GM23248 (cell line): ENCODE measurements at regions not wholly inside any gene's neighbourhood (a gene's known extent, or its start where the extent isn't known, plus 50 kb on each side); places are given as distances from the start of the nearest gene placed in this dataset.

Experiments used
- DNase-seq: peaks from one replicate; pipeline ENCODE4 v3.0.0-alpha.2; 2015
- H2AFZ ChIP-seq: fragments of 200-600 bp; sonication (generic); 2 replicates; pipeline ENCODE4 v1.6.1; 2016; ENCODE audit warnings: antibody characterized with exemption
- H3F3A ChIP-seq: fragments of 200-600 bp; sonication (generic); 2 replicates; pipeline ENCODE4 v1.6.1; 2016; ENCODE audit warnings: mild to moderate bottlenecking, antibody characterized with exemption, mixed run types; ENCODE audit not compliant: insufficient read depth
- H3K27ac ChIP-seq: fragments of 200-600 bp; sonication (generic); 2 replicates; pipeline ENCODE4 v1.5.1; 2016; ENCODE audit warnings: mild to moderate bottlenecking
- H3K27me3 ChIP-seq: fragments of 200-600 bp; sonication (generic); replicated peaks from 2 replicates; pipeline ENCODE4 v1.6.1; 2016; ENCODE audit warnings: mild to moderate bottlenecking; ENCODE audit not compliant: insufficient read depth
- H3K36me3 ChIP-seq: fragments of 200-600 bp; sonication (generic); 2 replicates; pipeline ENCODE4 v1.6.1; 2016; ENCODE audit warnings: low read depth, mild to moderate bottlenecking
- H3K4me1 ChIP-seq: fragments of 200-600 bp; sonication (generic); 2 replicates; pipeline ENCODE4 v1.6.1; 2016; ENCODE audit warnings: mild to moderate bottlenecking; ENCODE audit not compliant: insufficient read depth
- H3K4me2 ChIP-seq: fragments of 200-600 bp; sonication (generic); one replicate; pipeline ENCODE4 v1.6.1; 2016; ENCODE audit warnings: mild to moderate bottlenecking; ENCODE audit not compliant: unreplicated experiment
- H3K4me3 ChIP-seq: fragments of 200-600 bp; sonication (generic); 2 replicates; pipeline ENCODE4 v1.5.1; 2016; ENCODE audit warnings: mild to moderate bottlenecking
- H3K79me2 ChIP-seq: fragments of 200-600 bp; sonication (generic); 2 replicates; pipeline ENCODE4 v1.6.1; 2016; ENCODE audit warnings: mild to moderate bottlenecking; ENCODE audit not compliant: insufficient read depth
- H3K9ac ChIP-seq: fragments of 200-600 bp; sonication (generic); 2 replicates; pipeline ENCODE4 v1.6.1; 2016; ENCODE audit warnings: mild to moderate bottlenecking
- H3K9me2 ChIP-seq: fragments of 200-600 bp; sonication (generic); 2 replicates; pipeline ENCODE4 v1.6.1; 2016; ENCODE audit warnings: mixed run types, mild to moderate bottlenecking, moderate library complexity; ENCODE audit not compliant: insufficient read depth
- H3K9me3 ChIP-seq: fragments of 200-600 bp; sonication (generic); one replicate; pipeline ENCODE4 v1.6.1; 2017; ENCODE audit warnings: low read depth
- H4K20me1 ChIP-seq: fragments of 200-600 bp; sonication (generic); 2 replicates; pipeline ENCODE4 v1.6.0; 2016; ENCODE audit not compliant: insufficient read depth
- EZH2 ChIP-seq: fragments of 200-600 bp; sonication (generic); IDR thresholded peaks from 2 replicates; pipeline ENCODE4 v1.6.1; 2018; ENCODE audit warnings: antibody characterized with exemption, mild to moderate bottlenecking; ENCODE audit not compliant: insufficient read depth, poor library complexity, severe bottlenecking
- EZH2phosphoT487 ChIP-seq: fragments of 200-600 bp; sonication (generic); IDR thresholded peaks from 2 replicates; pipeline ENCODE4 v1.6.1; 2018; ENCODE audit warnings: antibody characterized with exemption, moderate library complexity, mild to moderate bottlenecking, low read depth; ENCODE audit not compliant: insufficient read depth
- WGBS, 2 experiments: methylation state at CpG; one replicate each; pipeline ENCODE4 v1.1.6; 2015 to 2017; ENCODE audit warnings: low lambda C conversion rate in 2 of 2, low coverage in 1 of 2; ENCODE audit errors: missing lambda C conversion rate in 2 of 2; 5-methylcytosine and 5-hydroxymethylcytosine counted together
- in situ Hi-C: fragments of 300-500 bp; cut with MboI; formaldehyde crosslinking; loops from 2 replicates; pipeline ENCODE4 v1.15.0; 2020

- no peak overlapping the region for H3K9ac ChIP-seq
- no peaks in the 10 kb centered on the region for H4K20me1 ChIP-seq
- no peaks in the 10 kb centered on the region for H3K9me3 ChIP-seq
- no peaks in the 10 kb centered on the region for H3K4me1 ChIP-seq
- 0 out of 2 replicates have a peak, but pooled peaks cover 8% of the 10 kb centered on the region for H3K27me3 ChIP-seq
- H2AFZ ChIP-seq = no peak overlapping the region
- H3F3A ChIP-seq = no peaks in the 10 kb centered on the region
- 80 to 86% methylated on average over 9 of the region's 9 CpGs for WGBS, 2 experiments
- no peaks in the 10 kb centered on the region for H3K9me2 ChIP-seq
- H3K4me3 ChIP-seq = no peak overlapping the region
- TF ChIP-seq EZH2 = no peak
- no peak for TF ChIP-seq EZH2phosphoT487
- no peaks in the 10 kb centered on the region for H3K79me2 ChIP-seq
- H3K4me2 ChIP-seq = no peak overlapping the region
- no peak for DNase-seq
- H3K36me3 ChIP-seq = no peaks in the 10 kb centered on the region
- in situ Hi-C loops = no loop called here
- H3K27ac ChIP-seq = no peak overlapping the region
Measured at GRCh38 chr18:24810561-24811305, 350.3 kb downstream of the HRH4 start.

- in situ Hi-C loops = no loop called here
- Histone ChIP-seq H3K36me3 (no peaks in the 10 kb centered on the region), H3K27me3 (0 out of 2 replicates have a peak, but pooled peaks cover 7% of the 10 kb centered on the region), H3F3A (no peaks in the 10 kb centered on the region), H3K79me2 (no peaks in the 10 kb centered on the region), H3K9ac (no peak overlapping the region), H3K4me3 (no peak overlapping the region), H3K4me1 (no peaks in the 10 kb centered on the region), H3K9me3 (no peaks in the 10 kb centered on the region), H3K9me2 (no peaks in the 10 kb centered on the region), H3K4me2 (no peak overlapping the region), H2AFZ (no peak overlapping the region), H4K20me1 (no peaks in the 10 kb centered on the region), H3K27ac (no peak overlapping the region)
- TF ChIP-seq EZH2 (no peak), EZH2phosphoT487 (no peak)
- no peak for DNase-seq
- 19 to 21% methylated on average over 10 to 11 of the region's 11 CpGs for WGBS, 2 experiments
Measured at GRCh38 chr18:24811950-24812681, 351.7 kb downstream of the HRH4 start.

- no peak overlapping the region for H3K27ac ChIP-seq
- no peaks in the 10 kb centered on the region for H3K79me2 ChIP-seq
- no peaks in the 10 kb centered on the region for H3K36me3 ChIP-seq
- in situ Hi-C loops = no loop called here
- 36 to 41% methylated on average over 3 of the region's 3 CpGs for WGBS, 2 experiments
- H3K4me2 ChIP-seq = no peak overlapping the region
- H3K27me3 ChIP-seq = peaks cover 9% of the 10 kb centered on the region; the same call in 1 of the 2 replicates
- H3K4me1 ChIP-seq = no peaks in the 10 kb centered on the region
- H2AFZ ChIP-seq = no peak overlapping the region
- no peaks in the 10 kb centered on the region for H3K9me2 ChIP-seq
- H3F3A ChIP-seq = no peaks in the 10 kb centered on the region
- no peaks in the 10 kb centered on the region for H4K20me1 ChIP-seq
- no peak for DNase-seq
- no peak for TF ChIP-seq EZH2
- no peak for TF ChIP-seq EZH2phosphoT487
- H3K9me3 ChIP-seq = no peaks in the 10 kb centered on the region
- H3K4me3 ChIP-seq = no peak overlapping the region
- no peak overlapping the region for H3K9ac ChIP-seq
Measured at GRCh38 chr18:24814521-24814920, 354.1 kb downstream of the HRH4 start.

- Histone ChIP-seq H3K36me3 (no peaks in the 10 kb centered on the region), H3K9me3 (no peaks in the 10 kb centered on the region), H3K4me2 (no peak overlapping the region), H3K4me3 (no peak overlapping the region), H3K27ac (no peak overlapping the region), H3K9ac (no peak overlapping the region), H3K27me3 (peaks cover 9% of the 10 kb centered on the region; the same call in 1 of the 2 replicates), H3K9me2 (no peaks in the 10 kb centered on the region), H2AFZ (no peak overlapping the region), H3K79me2 (no peaks in the 10 kb centered on the region), H4K20me1 (no peaks in the 10 kb centered on the region), H3F3A (no peaks in the 10 kb centered on the region), H3K4me1 (no peaks in the 10 kb centered on the region)
- 81 to 85% methylated on average over 3 of the region's 3 CpGs for WGBS, 2 experiments
- in situ Hi-C loops = no loop called here
- no peak for TF ChIP-seq EZH2phosphoT487
- no peak for TF ChIP-seq EZH2
- DNase-seq = no peak
Measured at GRCh38 chr18:24817150-24817549, 356.7 kb downstream of the HRH4 start.
